GM12874 (cell line): ENCODE measurements at regions not wholly inside any gene's neighbourhood (a gene's known extent, or its start where the extent isn't known, plus 50 kb on each side); places are given as distances from the start of the nearest gene placed in this dataset.

ENCODE experiments used
- CTCF ChIP-seq: IDR thresholded peaks from 2 replicates; pipeline ENCODE4 v1.5.1; 2011; ENCODE audit warnings: low read depth, mild to moderate bottlenecking, control low read depth, low read length, moderate library complexity; ENCODE audit not compliant: insufficient read depth

- no peak for TF ChIP-seq CTCF
Observed at GRCh38 chr7:106590209-106590816, 70.6 kb downstream of the CCDC71L start.

- no peak for TF ChIP-seq CTCF
Observed at GRCh38 chr7:106589198-106589879, 71.6 kb downstream of the CCDC71L start.

GRCh38 chr7:106588422-106589197 is 72.3 kb downstream of the CCDC71L start:
- no peak for TF ChIP-seq CTCF

- no peak for TF ChIP-seq CTCF
Observed at GRCh38 chr7:106584914-106585759, 75.8 kb downstream of the CCDC71L start.

- no peak for TF ChIP-seq CTCF
Observed at GRCh38 chr7:106583706-106584690, 77.0 kb downstream of the CCDC71L start.

GRCh38 chr7:106583100-106583499 is 77.9 kb downstream of the CCDC71L start:
- no peak for TF ChIP-seq CTCF
